Osteoblast (primary cell): ENCODE measurements at regions not wholly inside any gene's neighbourhood (a gene's known extent, or its start where the extent isn't known, plus 50 kb on each side); places are given as distances from the start of the nearest gene placed in this dataset.

ENCODE experiments used
- DNase-seq: peaks from one replicate; pipeline ENCODE4 v3.0.0; 2011; ENCODE audit warnings: low spot score, mixed read lengths; ENCODE audit not compliant: insufficient read length; ENCODE audit errors: missing footprints
- H2AFZ ChIP-seq: 2 replicates; pipeline ENCODE4 v1.6.0; 2011; ENCODE audit warnings: mild to moderate bottlenecking, low read length
- H3K27ac ChIP-seq: 2 replicates; pipeline ENCODE4 v1.5.1; 2011; ENCODE audit warnings: mild to moderate bottlenecking, low read depth, low read length, moderate library complexity
- H3K27me3 ChIP-seq: 2 replicates; pipeline ENCODE4 v1.6.0; 2012; ENCODE audit warnings: mild to moderate bottlenecking, control low read depth, inconsistent platforms, low read length, moderate library complexity; ENCODE audit not compliant: insufficient read depth
- H3K36me3 ChIP-seq: 2 replicates; pipeline ENCODE4 v1.5.1; 2011; ENCODE audit warnings: mild to moderate bottlenecking, low read length, control low read depth, moderate library complexity; ENCODE audit not compliant: insufficient read depth
- H3K4me1 ChIP-seq: 2 replicates; pipeline ENCODE4 v1.5.1; 2011; ENCODE audit warnings: mild to moderate bottlenecking, low read length, control low read depth, moderate library complexity; ENCODE audit not compliant: insufficient read depth
- H3K4me2 ChIP-seq: 2 replicates; pipeline ENCODE4 v1.6.0; 2011; ENCODE audit warnings: mild to moderate bottlenecking, low read length; ENCODE audit not compliant: insufficient read depth
- H3K4me3 ChIP-seq: fragments of 200-600 bp; sonication (generic); 3 replicates; pipeline ENCODE4 v1.5.1; 2012; ENCODE audit warnings: mild to moderate bottlenecking, low read length, inconsistent platforms; ENCODE audit not compliant: insufficient read depth
- H3K79me2 ChIP-seq: 2 replicates; pipeline ENCODE4 v1.6.0; 2012; ENCODE audit warnings: mild to moderate bottlenecking, low read length, control low read depth, inconsistent platforms; ENCODE audit not compliant: insufficient read depth
- H3K9me3 ChIP-seq: 2 replicates; pipeline ENCODE4 v1.5.1; 2011; ENCODE audit warnings: low read depth, low read length, control low read depth
- H4K20me1 ChIP-seq: 2 replicates; pipeline ENCODE4 v1.6.0; 2012; ENCODE audit warnings: mild to moderate bottlenecking, low read length, control low read depth; ENCODE audit not compliant: insufficient read depth
- TF ChIP-seq, protein P1 (sequence below): IDR thresholded peaks from 2 replicates; pipeline ENCODE4 v1.5.1; 2011; ENCODE audit warnings: mild to moderate bottlenecking, low read depth, low read length, moderate library complexity; ENCODE audit errors: extremely low read depth

DNA sequence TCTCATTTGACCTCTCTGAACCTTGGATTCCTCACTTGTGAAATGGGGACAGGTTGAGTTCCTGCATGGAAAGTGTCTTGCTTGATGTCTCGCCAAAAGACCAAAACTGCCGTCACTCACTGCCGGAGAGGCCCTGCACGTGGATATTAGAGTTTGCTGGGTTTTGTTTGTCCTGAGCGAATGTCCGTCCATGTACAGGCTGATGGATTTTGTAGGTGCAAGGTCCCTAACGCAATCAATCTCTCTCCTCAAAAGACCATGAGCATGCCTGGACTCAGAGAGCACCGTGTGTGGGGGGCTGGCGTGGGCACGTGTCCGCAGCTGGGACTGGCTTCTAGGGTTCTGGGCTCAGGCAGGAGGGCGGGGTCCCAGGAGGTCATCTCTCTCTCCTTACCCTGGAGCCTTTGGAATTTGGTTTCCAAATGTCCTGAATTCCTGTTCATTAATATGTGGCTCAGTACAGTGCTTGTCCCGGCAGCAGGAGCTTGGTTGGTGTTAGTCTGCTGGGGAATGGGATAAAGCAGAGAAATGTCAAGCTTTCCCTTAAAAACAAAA, 146.0 kb upstream of the IER5L start:
- TF ChIP-seq, protein P1, sequence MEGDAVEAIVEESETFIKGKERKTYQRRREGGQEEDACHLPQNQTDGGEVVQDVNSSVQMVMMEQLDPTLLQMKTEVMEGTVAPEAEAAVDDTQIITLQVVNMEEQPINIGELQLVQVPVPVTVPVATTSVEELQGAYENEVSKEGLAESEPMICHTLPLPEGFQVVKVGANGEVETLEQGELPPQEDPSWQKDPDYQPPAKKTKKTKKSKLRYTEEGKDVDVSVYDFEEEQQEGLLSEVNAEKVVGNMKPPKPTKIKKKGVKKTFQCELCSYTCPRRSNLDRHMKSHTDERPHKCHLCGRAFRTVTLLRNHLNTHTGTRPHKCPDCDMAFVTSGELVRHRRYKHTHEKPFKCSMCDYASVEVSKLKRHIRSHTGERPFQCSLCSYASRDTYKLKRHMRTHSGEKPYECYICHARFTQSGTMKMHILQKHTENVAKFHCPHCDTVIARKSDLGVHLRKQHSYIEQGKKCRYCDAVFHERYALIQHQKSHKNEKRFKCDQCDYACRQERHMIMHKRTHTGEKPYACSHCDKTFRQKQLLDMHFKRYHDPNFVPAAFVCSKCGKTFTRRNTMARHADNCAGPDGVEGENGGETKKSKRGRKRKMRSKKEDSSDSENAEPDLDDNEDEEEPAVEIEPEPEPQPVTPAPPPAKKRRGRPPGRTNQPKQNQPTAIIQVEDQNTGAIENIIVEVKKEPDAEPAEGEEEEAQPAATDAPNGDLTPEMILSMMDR: no peak
- Histone ChIP-seq H3K27me3 (no peaks in the 10 kb centered on the region), H3K9me3 (no peaks in the 10 kb centered on the region), H3K27ac (no peak overlapping the region), H2AFZ (no peak overlapping the region), H3K4me2 (no peak overlapping the region), H3K79me2 (no peaks in the 10 kb centered on the region), H3K36me3 (no peaks in the 10 kb centered on the region), H3K4me1 (peaks cover 41% of the 10 kb centered on the region), H3K4me3 (no peak overlapping the region), H4K20me1 (no peaks in the 10 kb centered on the region)
- DNase-seq: no peak

DNA sequence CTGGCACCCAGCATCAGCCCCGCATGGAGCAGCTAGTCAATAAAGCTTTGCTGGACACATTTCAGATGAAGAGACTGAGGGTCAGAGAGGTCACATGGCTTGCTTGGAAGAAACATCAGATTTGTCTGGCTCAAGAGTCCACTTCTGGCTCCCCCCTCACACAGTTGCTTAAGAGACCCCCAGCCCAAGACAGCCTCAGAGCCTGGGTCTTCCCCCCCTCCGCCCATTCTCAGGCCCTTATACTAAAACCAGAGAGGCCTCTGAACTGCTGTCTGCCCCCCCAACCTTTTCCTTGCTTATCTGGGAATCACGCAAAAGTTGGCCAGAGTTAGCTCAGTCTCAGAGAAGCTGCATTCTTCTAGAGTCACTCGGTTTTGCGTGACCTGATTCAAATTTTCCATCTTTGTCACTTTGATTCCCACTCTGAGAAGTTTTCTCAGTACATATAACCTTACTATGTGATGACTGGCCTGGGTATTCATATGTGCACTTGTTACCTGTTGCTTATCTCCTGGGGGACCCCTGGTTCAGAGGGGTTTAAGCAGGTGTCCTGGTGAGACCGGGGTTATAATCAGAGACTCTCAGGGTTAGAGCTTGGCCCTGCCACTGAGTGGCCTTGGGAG, 145.4 kb upstream of the IER5L start:
- Histone ChIP-seq H3K4me1 (peaks cover 38% of the 10 kb centered on the region), H3K36me3 (no peaks in the 10 kb centered on the region), H3K4me2 (no peak overlapping the region), H3K9me3 (no peaks in the 10 kb centered on the region), H3K27ac (no peak overlapping the region), H4K20me1 (no peaks in the 10 kb centered on the region), H3K4me3 (no peak overlapping the region), H3K27me3 (no peaks in the 10 kb centered on the region), H3K79me2 (no peaks in the 10 kb centered on the region), H2AFZ (no peak overlapping the region)
- DNase-seq: no peak
- TF ChIP-seq, protein P1: no peak

DNA sequence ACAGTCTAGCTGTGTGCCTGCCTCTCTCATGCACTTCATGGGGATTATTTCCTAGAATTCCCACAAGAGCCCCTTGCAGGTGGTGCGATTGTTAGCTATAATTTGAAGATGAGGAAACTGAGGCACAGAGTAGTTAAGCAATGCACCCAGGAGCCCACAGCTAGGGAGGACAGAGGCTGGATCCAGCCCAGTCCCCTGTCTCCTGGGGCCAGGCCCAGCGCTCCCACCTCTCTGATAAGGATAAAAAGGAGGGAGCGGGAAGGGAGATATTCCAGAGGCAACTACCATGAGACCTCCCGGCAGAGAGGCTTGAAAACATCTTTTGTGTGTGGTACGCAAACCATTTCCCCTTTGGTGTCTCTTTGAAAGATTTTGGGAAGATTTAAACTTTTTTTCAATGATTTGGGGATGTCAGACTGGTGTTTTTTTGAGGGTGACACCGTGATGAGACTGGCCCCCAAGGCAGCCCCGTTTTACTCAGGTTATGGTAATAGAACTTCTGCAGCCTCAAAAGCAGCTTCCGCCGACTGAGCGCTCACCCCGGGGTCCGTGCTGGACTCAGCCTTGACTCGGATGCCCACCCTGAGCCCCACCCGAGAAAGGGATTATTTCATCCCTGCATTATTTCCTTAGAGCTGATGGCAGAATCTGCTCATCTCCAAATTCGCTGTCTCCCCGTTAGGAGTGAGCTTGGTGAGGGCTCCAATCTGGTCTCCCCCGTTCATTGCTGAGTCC, 144.7 kb upstream of the IER5L start:
- H3K4me2 ChIP-seq: no peak overlapping the region
- H3K27ac ChIP-seq: no peak overlapping the region
- peaks cover 38% of the 10 kb centered on the region for H3K4me1 ChIP-seq
- DNase-seq: no peak
- no peak overlapping the region for H2AFZ ChIP-seq
- H3K79me2 ChIP-seq: no peaks in the 10 kb centered on the region
- TF ChIP-seq, protein P1: no peak
- no peak overlapping the region for H3K4me3 ChIP-seq
- no peaks in the 10 kb centered on the region for H3K27me3 ChIP-seq
- H3K36me3 ChIP-seq: no peaks in the 10 kb centered on the region
- H3K9me3 ChIP-seq: no peaks in the 10 kb centered on the region
- no peaks in the 10 kb centered on the region for H4K20me1 ChIP-seq

DNA sequence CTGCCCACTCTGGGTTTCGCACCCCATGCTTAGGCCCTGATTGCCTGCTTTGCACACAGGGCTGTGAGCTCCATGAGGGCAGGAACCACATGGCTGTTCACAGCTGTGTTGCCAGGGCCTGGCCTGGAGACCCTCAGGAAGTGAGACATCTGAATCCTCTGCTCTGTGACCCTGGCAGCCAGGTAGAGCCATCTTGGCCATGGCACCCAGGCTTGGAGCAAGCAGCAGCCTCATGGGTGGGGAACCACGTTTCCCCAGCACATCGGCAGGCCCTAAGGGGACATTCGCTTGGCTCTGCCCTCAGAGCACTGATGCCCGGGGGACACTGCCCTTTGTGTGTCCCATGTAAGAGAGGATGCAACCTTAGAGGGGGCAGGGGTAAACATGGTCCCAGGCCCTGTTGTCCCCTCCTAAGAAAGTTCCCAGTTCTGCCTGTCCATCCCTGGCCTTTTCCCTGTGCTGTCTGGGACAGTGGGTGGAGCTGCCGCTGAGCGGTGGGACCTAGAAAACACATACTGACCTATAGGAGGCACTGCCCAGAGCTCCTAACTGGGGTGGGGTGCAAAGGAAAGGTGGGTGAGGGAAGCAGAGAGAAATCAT, 144.1 kb upstream of the IER5L start:
- H3K4me3 ChIP-seq: no peak overlapping the region
- no peaks in the 10 kb centered on the region for H4K20me1 ChIP-seq
- no peak overlapping the region for H3K27ac ChIP-seq
- no peak for DNase-seq
- H3K4me1 ChIP-seq: peaks cover 42% of the 10 kb centered on the region
- no peaks in the 10 kb centered on the region for H3K79me2 ChIP-seq
- TF ChIP-seq, protein P1: no peak
- H3K36me3 ChIP-seq: no peaks in the 10 kb centered on the region
- H3K9me3 ChIP-seq: no peaks in the 10 kb centered on the region
- no peaks in the 10 kb centered on the region for H3K27me3 ChIP-seq
- H2AFZ ChIP-seq: no peak overlapping the region
- H3K4me2 ChIP-seq: peak overlapping the region; percentile 74
